MCF 10A (cell line): ENCODE measurements at regions not wholly inside any gene's neighbourhood (a gene's known extent, or its start where the extent isn't known, plus 50 kb on each side); places are given as distances from the start of the nearest gene placed in this dataset.
A peak's percentile ranks its signal among the peaks of the same experiment; 100 is the strongest.

Experiments used
- BruUV-seq: library from RNA; stranded (reverse); fragments of 400-500 nt; replicated peaks from 2 replicates; lab custom pipeline; 2021; lab: Mats Ljungman, UMichigan
- CTCF ChIA-PET: fragments of 300-600 bp; sonication (Branson Sonifier 250); formaldehyde crosslinking; extraction: SDS; loops from one replicate; lab custom pipeline; 2021; ENCODE audit warnings: antibody characterized with exemption, inconsistent platforms; lab: Yijun Ruan, JAX
- POLR2A ChIA-PET: fragments of 300-600, 350-650 bp; sonication (Branson Sonifier 250); formaldehyde crosslinking; extraction: SDS; loops from one replicate; lab custom pipeline; 2020; ENCODE audit warnings: antibody characterized with exemption, inconsistent platforms; lab: Yijun Ruan, JAX
- DNase-seq: peaks from one replicate; pipeline ENCODE4 v3.0.0-alpha.2; 2018; ENCODE audit not compliant: unreplicated experiment
- H3K27ac Mint-ChIP-seq: one replicate; pipeline ENCODE4 v1.8.0; 2022; ENCODE audit warnings: mild to moderate bottlenecking, low read depth, mixed read lengths; ENCODE audit not compliant: unreplicated experiment
- H3K27me3 Mint-ChIP-seq: one replicate; pipeline ENCODE4 v1.8.0; 2022; ENCODE audit warnings: mixed read lengths; ENCODE audit not compliant: insufficient read depth, unreplicated experiment
- H3K36me3 Mint-ChIP-seq: one replicate; pipeline ENCODE4 v1.8.0; 2022; ENCODE audit warnings: mild to moderate bottlenecking, moderate library complexity, mixed read lengths; ENCODE audit not compliant: insufficient read depth, unreplicated experiment
- H3K4me1 Mint-ChIP-seq: one replicate; pipeline ENCODE4 v1.8.0; 2022; ENCODE audit warnings: mixed read lengths; ENCODE audit not compliant: insufficient read depth, unreplicated experiment
- H3K4me3 Mint-ChIP-seq: one replicate; pipeline ENCODE4 v1.8.0; 2022; ENCODE audit warnings: mild to moderate bottlenecking, moderate library complexity, mixed read lengths; ENCODE audit not compliant: unreplicated experiment
- H3K9me3 Mint-ChIP-seq: one replicate; pipeline ENCODE4 v1.8.0; 2022; ENCODE audit warnings: mixed read lengths; ENCODE audit not compliant: unreplicated experiment
- CTCF ChIP-seq: fragments of 200-600 bp; IDR thresholded peaks from one replicate; pipeline ENCODE4 v1.8.0; 2022; ENCODE audit warnings: antibody characterized with exemption, mild to moderate bottlenecking; ENCODE audit not compliant: unreplicated experiment
- intact Hi-C: fragments of 100-400 bp; cut with micrococcal nuclease; formaldehyde crosslinking; loops from 2 replicates; pipeline ENCODE4 v1.14.1; 2022

GRCh38 chr2:71857636-71858035 is 290.0 kb downstream of the CYP26B1 start:
- Mint-ChIP-seq H3K9me3 (no peaks in the 10 kb centered on the region), H3K27me3 (peaks cover 49% of the 10 kb centered on the region), H3K36me3 (no peaks in the 10 kb centered on the region), H3K4me1 (no peaks in the 10 kb centered on the region), H3K4me3 (no peak overlapping the region), H3K27ac (no peak overlapping the region)
- DNase-seq, result no peak
- intact Hi-C loops, result no loop called here
- POLR2A ChIA-PET, result no interaction called here
- CTCF ChIA-PET, result no interaction called here
- no TSS peak for BruUV-seq
- TF ChIP-seq CTCF, result no peak

- Mint-ChIP-seq H3K4me1 (no peaks in the 10 kb centered on the region), H3K27ac (no peak overlapping the region), H3K4me3 (no peak overlapping the region), H3K27me3 (peaks cover 42% of the 10 kb centered on the region), H3K36me3 (no peaks in the 10 kb centered on the region), H3K9me3 (no peaks in the 10 kb centered on the region)
- peak; percentile 58 for DNase-seq
- BruUV-seq, result no TSS peak
- CTCF ChIA-PET, result no interaction called here
- no peak for TF ChIP-seq CTCF
- POLR2A ChIA-PET, result no interaction called here
- intact Hi-C loops, result no loop called here
Observed at GRCh38 chr2:71856773-71857525, 290.7 kb downstream of the CYP26B1 start.

- Mint-ChIP-seq H3K27me3 (peaks cover 17% of the 10 kb centered on the region), H3K9me3 (no peaks in the 10 kb centered on the region), H3K27ac (no peak overlapping the region), H3K4me3 (no peak overlapping the region), H3K4me1 (no peaks in the 10 kb centered on the region), H3K36me3 (no peaks in the 10 kb centered on the region)
- POLR2A ChIA-PET, result no interaction called here
- intact Hi-C loops, result no loop called here
- no peak for DNase-seq
- TF ChIP-seq CTCF, result no peak
- CTCF ChIA-PET, result no interaction called here
- no TSS peak for BruUV-seq
Observed at GRCh38 chr2:71853858-71854257, 293.8 kb downstream of the CYP26B1 start.

GRCh38 chr2:71852141-71852711 is 295.4 kb downstream of the CYP26B1 start:
- intact Hi-C loops, result no loop called here
- no TSS peak for BruUV-seq
- Mint-ChIP-seq H3K36me3 (no peaks in the 10 kb centered on the region), H3K27ac (no peak overlapping the region), H3K9me3 (no peaks in the 10 kb centered on the region), H3K4me1 (no peaks in the 10 kb centered on the region), H3K27me3 (peaks cover 17% of the 10 kb centered on the region), H3K4me3 (no peak overlapping the region)
- no peak for TF ChIP-seq CTCF
- CTCF ChIA-PET, result interaction anchor here (0.7 kb wide), 1 partner anchor 72 kb away, joined by 4 read pairs; no protein-coding TSS in a partner anchor
- DNase-seq, result no peak
- POLR2A ChIA-PET, result no interaction called here
